HUES48 (cell line): ENCODE measurements at regions not wholly inside any gene's neighbourhood (a gene's known extent, or its start where the extent isn't known, plus 50 kb on each side); places are given as distances from the start of the nearest gene placed in this dataset.

Source experiments
- H3K27ac ChIP-seq: one replicate; pipeline ENCODE4 v1.7.0; 2013; ENCODE audit warnings: low read depth, low read length, inconsistent platforms
- H3K27me3 ChIP-seq: 2 replicates; pipeline ENCODE4 v1.6.1; 2013; ENCODE audit warnings: mild to moderate bottlenecking, low read length; ENCODE audit not compliant: control insufficient read depth, insufficient read depth
- H3K36me3 ChIP-seq: 2 replicates; pipeline ENCODE4 v1.6.1; 2013; ENCODE audit warnings: low read length; ENCODE audit not compliant: control insufficient read depth, insufficient read depth
- H3K4me1 ChIP-seq: 2 replicates; pipeline ENCODE4 v1.6.1; 2013; ENCODE audit warnings: mild to moderate bottlenecking, low read length; ENCODE audit not compliant: control insufficient read depth, insufficient read depth
- H3K4me3 ChIP-seq: 2 replicates; pipeline ENCODE4 v1.5.1; 2013; ENCODE audit warnings: mild to moderate bottlenecking, low read depth, low read length
- H3K9ac ChIP-seq: 2 replicates; pipeline ENCODE4 v1.6.1; 2013; ENCODE audit warnings: mild to moderate bottlenecking, low read depth, low read length, moderate library complexity
- H3K9me3 ChIP-seq: 2 replicates; pipeline ENCODE4 v1.6.1; 2013; ENCODE audit warnings: low read length; ENCODE audit not compliant: control insufficient read depth, insufficient read depth

DNA sequence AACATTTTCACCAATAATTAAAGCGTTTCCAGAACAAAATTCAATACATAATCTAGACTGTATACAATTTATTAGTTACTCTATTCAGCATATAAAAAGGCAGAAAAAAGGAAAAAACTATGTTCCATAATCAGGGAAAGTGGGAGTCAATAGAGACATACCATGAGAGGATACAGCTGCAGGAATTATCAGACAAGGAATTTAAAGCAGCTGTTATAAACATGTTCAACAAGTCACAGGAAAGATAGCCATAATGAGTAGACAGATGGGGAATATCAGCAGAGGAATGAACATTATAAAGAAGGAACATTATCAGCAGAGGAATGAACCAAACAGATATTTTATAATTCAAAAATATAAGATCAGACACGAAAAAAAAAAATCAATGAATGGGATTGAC is 500.6 kb upstream of the RPS6KA3 start:
- Histone ChIP-seq H3K4me3 (no peak overlapping the region), H3K4me1 (no peaks in the 10 kb centered on the region), H3K9me3 (peaks cover 7% of the 10 kb centered on the region), H3K27ac (no peak overlapping the region), H3K27me3 (no peaks in the 10 kb centered on the region), H3K9ac (no peak overlapping the region), H3K36me3 (no peaks in the 10 kb centered on the region)

DNA sequence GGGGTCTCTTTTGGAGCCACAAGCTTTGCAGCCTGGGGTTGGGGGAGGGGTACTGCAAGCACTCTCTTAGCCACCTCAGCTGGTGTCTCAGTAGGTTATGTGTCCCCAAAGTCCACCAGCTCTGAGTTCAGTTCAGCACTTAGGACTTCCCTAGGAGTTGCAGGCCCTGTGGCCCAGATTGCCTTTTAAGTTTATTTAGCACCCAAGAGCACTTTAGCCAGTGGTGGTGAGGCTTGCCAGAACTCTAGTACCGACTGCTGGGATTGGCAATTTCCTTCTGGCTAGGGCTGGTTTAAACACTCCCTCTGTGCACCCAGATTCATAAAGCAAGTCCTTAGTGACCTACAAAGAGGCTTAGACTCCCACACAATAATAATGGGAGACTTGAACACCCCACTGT is 489.9 kb upstream of the RPS6KA3 start:
- Histone ChIP-seq H3K9ac (no peak overlapping the region), H3K4me3 (no peak overlapping the region), H3K9me3 (no peaks in the 10 kb centered on the region), H3K27ac (no peak overlapping the region), H3K4me1 (no peaks in the 10 kb centered on the region), H3K27me3 (no peaks in the 10 kb centered on the region), H3K36me3 (no peaks in the 10 kb centered on the region)

DNA sequence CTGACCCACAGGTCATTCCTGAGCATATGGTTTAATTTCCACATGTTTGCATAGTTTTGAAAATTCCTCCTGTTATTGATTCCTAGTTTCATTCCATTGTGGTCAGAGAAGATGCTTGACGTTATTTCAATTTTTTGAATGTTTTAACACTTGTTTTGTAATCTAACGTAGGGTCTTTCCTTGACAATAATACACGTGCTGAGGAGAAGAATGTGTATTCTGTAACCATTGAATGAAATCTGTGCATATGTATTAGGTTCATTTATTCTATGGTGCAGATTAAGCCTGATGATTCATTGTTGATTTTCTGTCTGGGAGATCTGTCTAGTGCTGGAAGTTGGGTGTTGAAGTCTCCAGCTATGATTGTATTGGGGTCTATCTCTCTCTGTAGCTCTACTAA is 486.4 kb upstream of the RPS6KA3 start:
- Histone ChIP-seq H3K9ac (no peak overlapping the region), H3K9me3 (no peaks in the 10 kb centered on the region), H3K36me3 (no peaks in the 10 kb centered on the region)

DNA sequence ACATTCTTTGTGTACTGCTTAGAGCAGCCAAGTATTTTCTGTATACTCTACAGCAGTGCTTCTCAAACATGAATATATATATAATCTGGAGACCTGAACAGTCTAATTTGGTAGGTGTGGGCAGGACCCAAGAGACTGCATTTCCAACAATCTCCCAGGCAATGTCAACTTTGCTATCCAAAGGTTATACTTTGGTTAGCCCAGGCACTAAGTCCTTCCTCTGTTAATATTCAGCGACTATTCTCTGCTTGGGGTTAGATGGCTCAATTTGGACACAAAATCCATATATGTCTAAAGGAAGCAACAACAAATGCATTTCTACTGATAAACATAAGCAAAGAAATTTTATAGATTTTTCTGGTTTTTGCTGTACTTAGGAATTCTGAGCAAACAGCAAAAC is 480.0 kb upstream of the RPS6KA3 start:
- Histone ChIP-seq H3K27me3 (no peaks in the 10 kb centered on the region), H3K9me3 (no peaks in the 10 kb centered on the region), H3K9ac (no peak overlapping the region), H3K27ac (no peak overlapping the region), H3K4me1 (no peaks in the 10 kb centered on the region), H3K36me3 (no peaks in the 10 kb centered on the region), H3K4me3 (no peak overlapping the region)

More for the DNA sequence above, 486.4 kb upstream of the RPS6KA3 start:
- H3K27ac ChIP-seq = no peak overlapping the region
- no peaks in the 10 kb centered on the region for H3K27me3 ChIP-seq
- no peaks in the 10 kb centered on the region for H3K4me1 ChIP-seq
- H3K4me3 ChIP-seq = no peak overlapping the region

DNA sequence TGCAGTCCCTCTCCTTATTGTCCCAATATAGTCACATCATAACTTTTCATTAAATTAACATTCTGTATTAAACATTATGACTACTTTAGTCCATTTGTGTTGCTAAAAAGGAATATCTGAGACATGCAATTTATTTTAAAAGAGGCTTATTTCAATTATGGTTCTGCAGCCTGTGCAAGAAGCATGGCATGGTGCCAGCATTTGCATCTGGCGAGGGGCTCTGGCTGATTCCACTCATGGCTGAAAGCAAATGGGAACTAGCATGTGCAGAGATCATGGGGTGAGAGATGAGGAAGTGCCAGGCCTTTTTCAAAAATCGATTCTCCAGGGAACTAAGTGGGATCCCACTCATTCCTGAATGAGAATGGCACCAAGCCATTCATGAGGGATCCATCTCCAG is 476.3 kb upstream of the RPS6KA3 start:
- Histone ChIP-seq H3K9ac (no peak overlapping the region), H3K4me1 (no peaks in the 10 kb centered on the region), H3K27me3 (no peaks in the 10 kb centered on the region), H3K9me3 (no peaks in the 10 kb centered on the region), H3K27ac (no peak overlapping the region), H3K4me3 (no peak overlapping the region), H3K36me3 (no peaks in the 10 kb centered on the region)

DNA sequence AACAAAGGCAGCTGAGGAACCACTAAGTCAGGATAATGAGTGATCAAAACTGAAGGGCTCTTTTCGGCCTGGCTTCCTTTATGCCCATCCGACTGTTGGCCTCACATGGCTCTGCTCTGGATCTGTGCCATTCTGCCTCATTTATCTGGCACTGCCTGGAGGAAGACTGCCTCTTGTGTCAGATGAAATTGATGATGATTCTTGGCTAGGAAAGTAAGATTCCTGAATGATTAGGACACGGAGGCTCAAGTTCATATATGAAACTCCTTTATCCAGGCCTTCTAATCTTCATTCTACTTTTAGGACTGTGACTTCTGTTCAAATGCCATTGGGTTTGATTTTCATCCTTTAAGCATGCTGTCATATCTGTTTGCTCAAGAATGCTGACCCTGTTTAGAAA is 475.4 kb upstream of the RPS6KA3 start:
- Histone ChIP-seq H3K4me1 (no peaks in the 10 kb centered on the region), H3K27ac (no peak overlapping the region), H3K9ac (no peak overlapping the region), H3K36me3 (no peaks in the 10 kb centered on the region), H3K4me3 (no peak overlapping the region), H3K9me3 (no peaks in the 10 kb centered on the region), H3K27me3 (no peaks in the 10 kb centered on the region)

DNA sequence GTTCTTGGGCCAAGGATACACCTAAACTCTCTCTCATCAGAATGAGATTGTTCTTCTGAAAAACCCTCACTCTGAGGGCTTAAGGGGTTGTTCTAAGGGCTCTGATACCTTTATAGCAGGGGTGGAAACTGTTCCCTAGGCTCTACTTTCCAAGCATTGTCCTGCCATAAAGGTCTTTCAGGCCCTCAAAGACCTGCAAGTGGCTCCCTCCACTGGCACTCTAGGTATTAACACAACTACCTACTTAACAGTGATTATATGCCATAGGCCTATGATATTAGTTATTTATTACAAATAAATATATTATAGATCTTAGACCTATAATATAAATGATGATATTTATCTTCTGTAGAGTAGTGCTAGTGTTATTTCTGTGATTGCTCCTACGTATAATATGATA is 473.7 kb upstream of the RPS6KA3 start:
- Histone ChIP-seq H3K27me3 (no peaks in the 10 kb centered on the region), H3K4me3 (no peak overlapping the region), H3K36me3 (no peaks in the 10 kb centered on the region), H3K9ac (no peak overlapping the region), H3K9me3 (no peaks in the 10 kb centered on the region), H3K4me1 (no peaks in the 10 kb centered on the region), H3K27ac (no peak overlapping the region)

DNA sequence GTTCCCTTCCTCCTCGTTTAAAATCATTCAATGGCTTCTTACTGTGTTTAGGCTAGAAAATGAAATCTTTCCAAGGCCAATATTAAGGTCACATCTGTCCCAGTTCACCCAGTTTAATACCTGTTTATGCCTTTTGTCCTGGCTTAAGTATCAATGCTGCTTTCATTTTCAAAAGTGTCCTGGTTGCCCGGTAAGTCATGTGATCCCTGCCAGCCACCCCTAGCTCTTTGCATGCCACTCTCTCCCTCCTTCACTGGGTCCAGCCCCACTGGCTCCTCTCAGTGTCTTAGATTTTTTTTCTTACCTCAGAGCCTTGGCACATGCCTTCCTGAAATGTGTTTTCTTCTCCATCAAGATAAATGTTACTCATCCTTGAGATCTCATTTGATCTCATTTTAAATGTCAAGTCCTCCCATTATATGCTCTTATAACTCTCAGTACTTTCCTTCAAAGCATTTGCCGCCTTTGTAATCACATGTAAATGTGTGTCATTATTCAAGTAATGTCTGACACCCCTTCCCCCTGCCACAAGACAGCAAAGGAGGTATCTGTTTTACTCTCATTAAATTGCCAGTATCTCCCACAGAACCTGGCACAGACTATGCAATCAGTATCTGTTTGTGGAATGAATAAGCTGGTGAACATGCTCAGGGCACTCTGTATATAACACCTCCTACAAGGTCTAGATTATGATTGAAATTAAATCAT is 472.5 kb upstream of the RPS6KA3 start:
- Histone ChIP-seq H3K27ac (no peak overlapping the region), H3K36me3 (no peaks in the 10 kb centered on the region), H3K9ac (no peak overlapping the region), H3K9me3 (no peaks in the 10 kb centered on the region), H3K4me1 (no peaks in the 10 kb centered on the region), H3K4me3 (no peak overlapping the region), H3K27me3 (no peaks in the 10 kb centered on the region)

DNA sequence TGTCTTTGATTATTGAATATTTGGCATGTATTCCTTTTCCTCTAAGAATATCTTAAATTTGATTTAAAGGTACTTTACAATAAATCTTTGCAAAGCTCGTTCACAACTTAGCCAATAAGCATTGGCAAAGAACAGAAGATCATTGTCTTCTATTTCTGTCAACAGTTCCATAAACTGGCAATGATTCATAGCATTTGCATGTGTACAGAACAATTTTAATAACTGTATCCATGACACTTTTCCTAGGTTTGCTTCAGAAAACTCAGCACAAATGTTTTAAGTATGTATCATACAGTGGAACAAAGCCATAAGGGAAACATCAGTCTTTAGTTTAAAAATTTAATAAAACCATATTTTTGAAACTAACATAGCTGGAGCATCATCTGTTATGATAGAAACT is 462.7 kb upstream of the RPS6KA3 start:
- no peak overlapping the region for H3K27ac ChIP-seq
- no peaks in the 10 kb centered on the region for H3K4me1 ChIP-seq
- H3K27me3 ChIP-seq = no peaks in the 10 kb centered on the region
- peaks cover 3% of the 10 kb centered on the region; the same call in 1 of the 2 replicates for H3K9me3 ChIP-seq
- H3K36me3 ChIP-seq = no peaks in the 10 kb centered on the region
- H3K4me3 ChIP-seq = no peak overlapping the region
- H3K9ac ChIP-seq = no peak overlapping the region

DNA sequence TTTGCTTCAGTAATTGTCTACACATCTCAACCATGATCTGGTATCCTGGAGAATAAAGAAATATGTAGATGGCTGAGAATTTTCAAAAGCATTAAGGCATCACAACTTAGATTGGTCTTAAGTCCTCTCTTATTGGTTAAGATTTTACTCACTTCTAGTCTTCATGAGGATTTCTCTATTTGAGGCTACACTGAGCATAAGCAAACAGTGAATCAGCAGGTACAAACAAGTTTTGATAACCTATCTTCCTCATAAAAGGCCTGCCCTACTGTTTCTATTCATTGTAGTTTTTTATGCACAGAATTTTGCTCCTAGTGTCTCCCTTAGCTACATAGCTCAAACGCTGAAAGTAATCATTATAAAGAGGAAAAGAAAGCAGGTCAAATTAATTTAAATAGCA is 460.7 kb upstream of the RPS6KA3 start:
- no peaks in the 10 kb centered on the region for H3K4me1 ChIP-seq
- H3K27ac ChIP-seq = no peak overlapping the region
- H3K4me3 ChIP-seq = no peak overlapping the region
- H3K36me3 ChIP-seq = no peaks in the 10 kb centered on the region
- H3K9ac ChIP-seq = no peak overlapping the region
- peaks cover 3% of the 10 kb centered on the region; the same call in 1 of the 2 replicates for H3K9me3 ChIP-seq
- H3K27me3 ChIP-seq = no peaks in the 10 kb centered on the region

DNA sequence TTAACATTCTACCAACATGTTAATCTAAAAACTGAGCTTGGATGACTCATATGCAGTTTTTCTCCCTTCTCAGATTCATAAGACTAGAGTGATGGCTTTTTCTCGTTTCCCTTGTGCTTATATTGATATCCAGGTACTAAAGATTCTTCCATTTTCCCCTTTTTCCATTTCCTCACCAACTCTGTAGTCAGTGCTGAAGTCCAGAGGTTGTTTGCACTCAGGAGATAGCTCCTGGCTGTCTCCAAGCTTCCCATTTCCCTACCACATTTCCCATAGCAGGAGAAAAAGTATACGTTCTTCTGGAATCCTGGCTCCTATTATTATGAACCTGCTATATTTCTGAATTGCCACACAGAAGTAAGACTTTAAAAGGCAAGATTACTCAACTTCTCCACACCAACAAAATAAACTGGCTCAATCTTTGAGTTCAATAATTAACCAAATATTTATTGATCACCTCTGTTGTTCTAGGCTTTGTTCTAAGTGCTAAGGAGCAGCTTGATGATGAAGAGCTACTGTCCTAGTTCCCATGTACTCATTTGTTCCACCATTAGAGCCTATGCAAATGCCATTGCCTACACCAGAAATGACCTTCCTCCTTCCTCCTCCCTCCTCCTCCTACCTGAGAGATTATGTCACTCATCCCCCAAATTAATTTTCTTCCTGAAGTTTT is 454.4 kb upstream of the RPS6KA3 start:
- Histone ChIP-seq H3K4me3 (no peak overlapping the region), H3K9ac (no peak overlapping the region), H3K4me1 (peaks cover 22% of the 10 kb centered on the region), H3K27ac (no peak overlapping the region), H3K9me3 (peaks cover 12% of the 10 kb centered on the region; the same call in 1 of the 2 replicates), H3K36me3 (no peaks in the 10 kb centered on the region), H3K27me3 (no peaks in the 10 kb centered on the region)
